ENCODE measurements at regions not wholly inside any gene's neighbourhood (a gene's known extent, or its start where the extent isn't known, plus 50 kb on each side); places are given as distances from the start of the nearest gene placed in this dataset.

DNA sequence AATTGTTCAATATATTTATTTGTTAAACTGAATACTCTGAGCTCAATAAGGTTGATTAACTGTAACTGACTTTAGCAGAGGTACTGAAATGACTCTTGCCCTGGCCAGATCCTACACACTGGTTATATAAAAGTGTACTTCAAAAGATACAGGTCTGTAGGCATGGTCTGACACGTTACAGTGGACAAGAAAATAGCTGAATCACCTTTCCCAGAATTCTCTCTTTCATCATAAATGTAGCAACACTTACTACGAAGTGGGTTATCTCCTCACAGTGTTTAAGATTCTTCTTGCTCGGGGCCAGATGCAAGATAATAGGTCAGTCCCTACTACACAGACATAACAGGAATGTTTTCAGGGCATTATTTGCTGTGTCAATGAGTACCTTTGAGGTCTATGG is 107.0 kb upstream of the ZC3H15 start:
- TF ChIP-seq, protein P1, sequence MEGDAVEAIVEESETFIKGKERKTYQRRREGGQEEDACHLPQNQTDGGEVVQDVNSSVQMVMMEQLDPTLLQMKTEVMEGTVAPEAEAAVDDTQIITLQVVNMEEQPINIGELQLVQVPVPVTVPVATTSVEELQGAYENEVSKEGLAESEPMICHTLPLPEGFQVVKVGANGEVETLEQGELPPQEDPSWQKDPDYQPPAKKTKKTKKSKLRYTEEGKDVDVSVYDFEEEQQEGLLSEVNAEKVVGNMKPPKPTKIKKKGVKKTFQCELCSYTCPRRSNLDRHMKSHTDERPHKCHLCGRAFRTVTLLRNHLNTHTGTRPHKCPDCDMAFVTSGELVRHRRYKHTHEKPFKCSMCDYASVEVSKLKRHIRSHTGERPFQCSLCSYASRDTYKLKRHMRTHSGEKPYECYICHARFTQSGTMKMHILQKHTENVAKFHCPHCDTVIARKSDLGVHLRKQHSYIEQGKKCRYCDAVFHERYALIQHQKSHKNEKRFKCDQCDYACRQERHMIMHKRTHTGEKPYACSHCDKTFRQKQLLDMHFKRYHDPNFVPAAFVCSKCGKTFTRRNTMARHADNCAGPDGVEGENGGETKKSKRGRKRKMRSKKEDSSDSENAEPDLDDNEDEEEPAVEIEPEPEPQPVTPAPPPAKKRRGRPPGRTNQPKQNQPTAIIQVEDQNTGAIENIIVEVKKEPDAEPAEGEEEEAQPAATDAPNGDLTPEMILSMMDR (IDR thresholded peaks at IDR 0.05): no peak
- no peak for TF ChIP-seq POLR2A (IDR thresholded peaks at IDR 0.05)
